ENCODE measurements at regions not wholly inside any gene's neighbourhood (a gene's known extent, or its start where the extent isn't known, plus 50 kb on each side); places are given as distances from the start of the nearest gene placed in this dataset.

DNA sequence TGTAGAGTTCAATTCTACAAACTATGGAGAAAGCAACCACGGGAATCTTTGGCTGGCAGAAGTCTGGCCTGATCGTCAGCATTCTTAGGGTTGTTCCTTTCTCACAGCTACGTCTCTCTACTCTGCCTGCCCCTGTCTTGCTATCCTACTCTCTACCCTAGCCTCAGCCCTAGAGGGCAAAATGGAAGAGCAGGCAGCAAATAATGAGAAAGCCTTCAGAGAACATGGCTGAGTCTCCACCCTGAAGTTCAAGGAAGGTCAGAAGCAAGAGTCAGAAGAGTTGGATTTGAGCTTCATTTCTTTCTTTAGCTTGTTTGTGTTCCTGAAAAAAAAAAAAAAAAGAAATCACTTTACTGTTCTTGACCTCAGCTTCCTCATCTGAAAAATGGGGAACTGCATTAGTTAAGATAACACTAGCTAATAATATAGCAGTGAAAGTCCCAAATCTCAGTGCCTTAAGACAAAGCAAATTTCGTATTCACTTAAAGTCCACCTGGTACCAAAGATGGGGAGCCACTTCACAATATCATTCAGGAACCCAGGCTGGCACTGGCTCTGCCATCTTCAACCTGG is 50.2 kb upstream of the CCND2 start:
- DNase-seq = no peak

DNA sequence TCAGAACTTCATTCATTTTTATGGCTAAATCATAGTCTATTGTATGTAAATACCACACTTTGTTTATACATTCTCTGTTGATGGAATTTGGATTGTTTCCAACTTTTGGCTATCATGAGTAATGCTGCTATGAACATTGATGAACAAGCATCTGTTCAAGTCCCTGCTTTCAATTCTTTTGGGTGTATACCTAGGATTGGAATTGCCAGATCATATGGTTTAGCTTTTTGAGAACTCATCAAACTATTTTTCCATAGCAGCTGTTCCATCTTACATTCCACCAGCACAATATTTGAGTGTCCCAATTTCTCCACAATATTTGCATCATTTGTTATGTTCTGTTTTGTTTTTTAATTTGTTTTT is 52.3 kb upstream of the CCND2 start:
- no peak for DNase-seq

DNA sequence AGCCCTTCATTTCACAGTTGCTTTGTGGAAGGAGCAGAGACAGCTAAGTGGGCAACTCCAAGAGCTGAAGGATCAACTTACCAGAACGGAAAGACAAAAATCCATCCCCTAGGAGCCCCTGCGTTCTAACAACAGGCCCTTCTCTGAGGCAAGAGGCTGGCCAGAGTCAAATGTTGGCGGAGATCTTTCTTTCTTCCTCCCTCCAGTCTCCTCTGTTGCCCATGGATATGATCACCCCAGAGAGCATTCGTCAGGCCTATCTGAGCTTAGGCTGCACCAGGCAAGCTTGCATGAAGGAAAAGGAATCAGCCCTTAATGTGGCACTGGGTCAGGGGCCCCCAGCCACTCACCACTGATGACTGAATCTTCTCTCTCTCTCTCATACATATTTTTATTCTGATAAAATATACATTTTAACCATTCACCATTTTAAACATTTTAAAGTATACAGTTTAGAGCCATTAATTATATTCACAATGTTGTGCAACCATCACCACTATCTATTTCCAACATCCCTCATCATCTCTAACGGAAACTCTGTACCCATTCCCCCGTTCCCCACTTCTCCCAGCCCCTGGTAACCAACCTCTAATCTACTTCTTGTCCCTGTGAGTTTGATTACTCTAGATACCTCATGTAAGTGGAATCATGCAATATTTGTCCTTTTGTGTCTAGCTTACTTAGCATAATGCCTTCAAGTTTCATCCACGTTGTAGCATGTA is 52.9 kb upstream of the CCND2 start:
- DNase-seq = no peak

DNA sequence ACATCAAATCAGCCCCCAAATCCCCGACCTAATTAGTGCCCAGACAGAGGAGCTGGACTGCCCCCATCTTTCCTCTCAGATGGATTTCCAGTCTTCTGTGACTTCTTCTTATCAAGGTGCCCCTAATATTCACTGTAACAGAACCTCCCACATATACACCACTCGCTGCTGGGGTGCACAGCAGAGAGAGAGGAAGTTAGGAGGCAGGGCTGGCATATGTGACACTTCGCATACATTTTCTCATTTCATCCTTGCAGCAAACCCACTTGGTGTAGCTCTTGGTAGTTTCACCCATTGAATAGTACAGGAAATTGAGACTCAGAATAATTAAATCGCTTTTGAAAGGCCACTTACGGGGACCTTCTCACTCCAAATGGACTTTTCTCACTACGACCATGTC is 56.5 kb upstream of the CCND2 start:
- no peak for DNase-seq

- DNase-seq = no peak
These were observed 57.2 kb upstream of the CCND2 start for GRCh38 chr12:4216187-4216927.

GRCh38 chr12:4215229-4216186 is 58.1 kb upstream of the CCND2 start:
- no peak for DNase-seq

- no peak for DNase-seq
These were observed 58.7 kb upstream of the CCND2 start for GRCh38 chr12:4214877-4215228.

DNA sequence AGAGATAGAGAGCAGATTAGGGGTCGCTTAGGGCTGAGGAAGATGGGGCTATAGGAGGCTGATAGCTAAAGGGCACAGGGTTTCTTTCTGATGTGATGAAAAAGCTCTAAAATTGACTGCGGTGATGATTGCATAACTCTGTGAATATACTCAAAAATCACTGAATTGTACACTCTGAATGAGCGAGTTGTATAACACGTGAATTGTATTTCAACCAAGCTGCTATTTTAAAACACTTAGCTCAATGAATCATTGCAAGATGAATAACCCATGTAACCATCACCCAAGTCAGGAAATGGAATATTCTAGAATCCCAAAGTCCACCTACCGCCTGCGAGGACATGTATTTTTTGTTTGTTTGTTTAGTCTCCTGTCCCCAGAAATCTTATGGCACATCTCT is 60.1 kb upstream of the CCND2 start:
- DNase-seq = no peak

DNA sequence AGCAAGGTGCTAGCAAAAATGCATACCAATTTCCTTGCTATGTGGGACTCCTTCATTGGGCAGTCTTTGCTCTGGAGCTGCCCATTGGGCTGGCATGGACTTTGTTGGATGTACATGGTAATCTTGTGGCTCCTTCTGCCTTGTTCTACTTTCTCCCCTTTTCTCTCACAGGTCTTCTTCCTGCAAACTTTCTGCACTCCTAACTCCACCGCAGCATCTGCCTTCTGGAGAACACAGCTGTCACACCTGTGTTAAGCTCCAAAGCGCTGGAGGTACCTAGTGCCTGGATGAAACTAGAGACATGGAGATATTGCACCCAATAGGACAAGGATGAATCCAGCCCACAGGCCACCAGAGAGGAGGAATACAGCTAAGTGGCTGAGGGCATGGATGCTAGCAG is 60.7 kb upstream of the CCND2 start:
- DNase-seq = no peak

GRCh38 chr12:4211372-4211771 is 62.2 kb upstream of the CCND2 start:
- no peak for DNase-seq

DNA sequence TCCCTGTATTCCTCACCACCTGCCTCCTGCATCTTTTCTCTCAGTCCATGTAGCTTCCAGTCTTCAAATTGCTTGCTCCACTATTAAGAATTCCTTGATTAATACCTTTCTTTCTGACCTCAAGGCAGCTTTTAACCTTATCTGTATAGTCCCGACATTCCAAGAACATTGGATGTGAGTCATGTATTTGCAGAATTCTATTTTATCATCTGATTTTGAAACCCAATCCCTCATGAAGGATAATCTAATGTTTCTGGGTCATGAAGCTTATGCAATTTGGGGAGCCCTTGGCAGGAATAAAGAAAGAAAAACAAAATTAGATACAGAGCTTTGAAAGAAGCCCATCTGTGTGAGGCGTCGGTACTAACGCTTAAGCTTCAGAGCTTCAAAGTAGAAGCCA is 63.4 kb upstream of the CCND2 start:
- DNase-seq = no peak

GRCh38 chr12:4206470-4206869 is 67.1 kb upstream of the CCND2 start:
- DNase-seq = no peak

- DNase-seq = no peak
These were observed 69.7 kb upstream of the CCND2 start for GRCh38 chr12:4203772-4204376.

GRCh38 chr12:4202918-4203317 is 70.6 kb upstream of the CCND2 start:
- no peak for DNase-seq

- no peak for DNase-seq
These were observed 71.1 kb upstream of the CCND2 start for GRCh38 chr12:4202487-4202886.

GRCh38 chr12:4201333-4202100 is 72.0 kb upstream of the CCND2 start:
- no peak for DNase-seq

GRCh38 chr12:4197922-4198763 is 75.4 kb upstream of the CCND2 start:
- DNase-seq = no peak

DNA sequence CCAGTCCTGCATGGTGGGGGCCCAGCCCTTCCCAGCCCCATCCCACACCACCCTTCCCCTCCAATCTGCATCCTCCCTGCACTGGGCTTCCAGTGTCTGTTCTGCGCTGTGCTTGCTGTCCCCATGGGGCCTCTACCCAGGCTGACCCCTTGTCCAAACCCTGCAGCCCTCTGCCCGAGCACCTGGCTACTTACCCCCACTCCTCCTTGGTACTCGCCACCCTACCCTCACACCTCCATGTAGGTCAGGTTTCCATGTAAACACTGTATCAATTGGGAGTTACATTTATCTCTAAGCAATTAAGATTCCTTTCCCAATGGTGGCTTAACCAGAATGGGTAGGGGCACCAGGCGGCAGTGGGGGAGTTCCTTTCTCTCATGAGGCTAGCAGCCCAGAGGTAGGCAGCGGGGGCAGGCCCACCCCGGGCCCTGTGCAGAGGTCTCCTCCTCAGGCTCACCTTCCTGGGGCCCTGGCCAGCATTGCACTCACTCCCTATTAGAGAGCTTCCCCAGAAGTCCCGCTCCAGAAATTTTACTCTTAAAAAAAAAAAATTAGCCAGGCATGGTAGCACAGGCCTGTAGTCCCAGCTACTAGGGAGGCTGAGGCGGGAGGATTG is 76.6 kb upstream of the CCND2 start:
- no peak for DNase-seq

DNA sequence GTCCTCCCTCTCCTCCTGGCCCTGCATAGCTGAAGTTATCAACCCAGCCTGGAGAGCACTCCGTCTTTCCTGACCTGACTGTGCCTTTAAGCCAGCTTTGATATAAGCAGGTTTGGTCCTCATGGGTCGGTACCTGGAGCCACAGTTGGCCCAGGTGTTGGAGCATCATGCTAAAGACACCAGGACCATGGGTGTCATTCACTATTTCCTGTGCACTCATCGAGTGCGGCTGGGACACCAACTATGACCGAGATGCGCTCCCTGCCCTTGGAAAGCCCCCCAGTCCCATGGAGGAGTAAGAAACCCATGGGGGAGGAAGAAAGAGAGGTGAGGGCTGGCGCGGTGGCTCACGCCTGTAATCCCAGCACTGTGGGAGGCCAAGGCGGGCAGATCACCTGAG is 78.9 kb upstream of the CCND2 start:
- DNase-seq = no peak

GRCh38 chr12:4193821-4194220 is 79.7 kb upstream of the CCND2 start:
- no peak for DNase-seq

DNA sequence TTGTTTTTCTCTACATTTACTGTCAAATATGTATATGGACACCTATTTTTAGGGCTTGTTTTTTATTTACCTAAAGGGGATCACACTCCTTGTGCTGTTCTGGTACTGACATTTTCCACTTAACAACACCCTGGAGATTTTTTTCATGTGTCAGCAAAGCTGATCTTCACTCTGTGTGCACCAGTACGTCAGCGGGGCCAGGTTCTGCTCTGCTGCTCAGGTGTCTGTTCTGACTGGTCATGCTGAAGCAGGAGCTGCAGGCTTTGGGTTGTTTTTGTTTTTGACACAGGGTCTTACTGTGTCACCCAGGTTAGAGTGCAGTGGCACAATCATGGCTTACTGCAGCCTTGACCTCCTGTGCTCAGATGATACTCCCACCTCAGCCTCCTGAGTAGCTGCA is 81.9 kb upstream of the CCND2 start:
- no peak for DNase-seq

Data from NCI-H1417 (cell line).